GM10266 (cell line): ENCODE measurements at regions not wholly inside any gene's neighbourhood (a gene's known extent, or its start where the extent isn't known, plus 50 kb on each side); places are given as distances from the start of the nearest gene placed in this dataset.

Experiments
- DNase-seq: peaks from one replicate; pipeline ENCODE4 v3.0.0; 2012; ENCODE audit errors: extremely low spot score
- TF ChIP-seq, protein P1 (sequence below): IDR thresholded peaks from 2 replicates; pipeline ENCODE4 v1.5.1; 2012; ENCODE audit warnings: mild to moderate bottlenecking, low read depth; ENCODE audit not compliant: control insufficient read depth, insufficient read depth; ENCODE audit errors: missing control alignments

GRCh38 chr18:28626756-28627155 lies 449.8 kb upstream of the CDH2 start:
- no peak for DNase-seq
- TF ChIP-seq, protein P1, sequence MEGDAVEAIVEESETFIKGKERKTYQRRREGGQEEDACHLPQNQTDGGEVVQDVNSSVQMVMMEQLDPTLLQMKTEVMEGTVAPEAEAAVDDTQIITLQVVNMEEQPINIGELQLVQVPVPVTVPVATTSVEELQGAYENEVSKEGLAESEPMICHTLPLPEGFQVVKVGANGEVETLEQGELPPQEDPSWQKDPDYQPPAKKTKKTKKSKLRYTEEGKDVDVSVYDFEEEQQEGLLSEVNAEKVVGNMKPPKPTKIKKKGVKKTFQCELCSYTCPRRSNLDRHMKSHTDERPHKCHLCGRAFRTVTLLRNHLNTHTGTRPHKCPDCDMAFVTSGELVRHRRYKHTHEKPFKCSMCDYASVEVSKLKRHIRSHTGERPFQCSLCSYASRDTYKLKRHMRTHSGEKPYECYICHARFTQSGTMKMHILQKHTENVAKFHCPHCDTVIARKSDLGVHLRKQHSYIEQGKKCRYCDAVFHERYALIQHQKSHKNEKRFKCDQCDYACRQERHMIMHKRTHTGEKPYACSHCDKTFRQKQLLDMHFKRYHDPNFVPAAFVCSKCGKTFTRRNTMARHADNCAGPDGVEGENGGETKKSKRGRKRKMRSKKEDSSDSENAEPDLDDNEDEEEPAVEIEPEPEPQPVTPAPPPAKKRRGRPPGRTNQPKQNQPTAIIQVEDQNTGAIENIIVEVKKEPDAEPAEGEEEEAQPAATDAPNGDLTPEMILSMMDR, result no peak

DNA sequence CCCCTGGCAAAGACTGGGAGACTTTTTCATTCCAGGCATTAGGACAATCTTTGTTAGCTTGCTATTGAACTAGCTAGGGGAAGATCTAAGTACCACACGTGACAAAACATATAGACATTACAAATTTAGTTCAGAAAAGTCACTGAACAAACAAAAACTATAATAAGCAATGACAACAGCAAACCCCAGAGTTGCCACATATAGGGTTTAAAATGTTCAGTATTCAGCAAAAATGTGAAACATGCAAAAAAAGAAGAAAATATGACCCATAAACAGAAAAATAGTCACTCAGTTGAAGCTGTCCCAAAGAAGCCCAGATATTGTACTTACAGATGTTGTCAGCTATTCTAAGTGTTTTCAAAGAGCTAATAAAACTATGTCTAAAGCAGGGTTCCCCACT lies 431.1 kb upstream of the CDH2 start:
- no peak for DNase-seq
- TF ChIP-seq, protein P1, result no peak

DNA sequence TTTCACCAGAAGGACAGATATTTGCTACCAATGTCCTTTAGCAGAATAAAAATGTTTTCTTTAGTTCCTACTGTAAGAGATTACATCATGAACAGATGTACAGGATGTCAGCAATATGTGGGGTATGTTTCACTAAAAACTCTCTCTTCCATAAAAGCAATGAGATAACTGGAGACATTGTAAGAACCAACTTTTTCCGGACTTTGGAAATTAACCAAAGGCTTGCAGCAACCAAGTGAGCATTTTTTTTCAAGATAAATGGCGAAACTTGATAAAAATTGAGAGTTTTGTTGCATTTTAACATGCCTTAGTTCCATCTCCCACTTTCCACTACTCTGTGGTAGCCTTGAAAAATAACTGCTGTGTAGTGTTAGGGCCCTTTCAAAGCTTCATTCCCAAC lies 429.8 kb upstream of the CDH2 start:
- TF ChIP-seq, protein P1, result no peak

DNA sequence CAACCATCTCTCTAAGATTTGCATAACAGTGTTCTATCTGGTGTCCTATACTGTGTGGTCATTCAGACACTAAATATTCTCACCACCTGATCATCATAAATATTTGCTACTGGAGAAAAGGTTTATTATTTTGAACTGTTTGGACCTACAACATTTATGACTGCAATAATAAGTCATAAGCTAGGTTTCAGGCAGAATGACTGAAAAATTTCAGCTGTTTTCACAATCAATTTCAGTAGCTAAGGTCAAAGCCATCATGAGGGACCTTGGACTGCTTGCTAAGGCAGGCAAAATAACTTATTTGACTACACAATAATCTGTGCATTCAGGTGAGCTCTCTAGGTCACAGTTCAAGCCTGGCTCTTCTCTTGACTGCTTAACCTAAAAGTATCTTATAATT lies 425.5 kb upstream of the CDH2 start:
- no peak for DNase-seq
- TF ChIP-seq, protein P1, result no peak

More for the DNA sequence above, 429.8 kb upstream of the CDH2 start:
- DNase-seq, result no peak

- TF ChIP-seq, protein P1, result no peak
- no peak for DNase-seq
These were observed 417.1 kb upstream of the CDH2 start for GRCh38 chr18:28594034-28594433.

GRCh38 chr18:28588884-28589549 lies 412.1 kb upstream of the CDH2 start:
- TF ChIP-seq, protein P1, result no peak
- DNase-seq, result no peak

DNA sequence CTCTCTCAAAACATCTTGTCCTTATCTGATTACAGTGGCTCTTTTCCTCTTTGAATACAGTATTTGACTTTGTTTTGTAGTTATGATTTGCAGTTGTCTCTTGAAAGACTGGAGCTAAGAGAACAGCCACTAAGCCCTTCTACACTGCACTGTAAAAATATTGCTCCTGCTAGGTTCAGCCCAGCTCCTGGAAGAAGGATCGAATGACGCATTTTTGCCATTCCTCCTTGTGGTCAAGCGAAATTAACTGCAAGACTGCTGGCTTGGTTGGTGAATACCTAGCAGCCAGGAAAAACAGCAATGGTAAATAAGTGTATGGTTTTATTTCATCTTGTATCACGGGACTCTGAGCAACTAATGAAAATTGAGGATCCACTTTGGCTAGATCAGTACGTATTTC lies 407.8 kb upstream of the CDH2 start:
- no peak for DNase-seq
- TF ChIP-seq, protein P1, result no peak
